PC-3 (cell line): ENCODE measurements at regions not wholly inside any gene's neighbourhood (a gene's known extent, or its start where the extent isn't known, plus 50 kb on each side); places are given as distances from the start of the nearest gene placed in this dataset.

ENCODE experiments used
- EZH2 ChIP-seq: fragments of 300-600 bp; sonication (generic); IDR thresholded peaks from one replicate; pipeline ENCODE4 v1.6.1; 2017; ENCODE audit warnings: antibody characterized with exemption, mild to moderate bottlenecking, low read length; ENCODE audit not compliant: unreplicated experiment
- TF ChIP-seq, protein P1 (sequence below): fragments of 300-600 bp; sonication (generic); conservative IDR thresholded peaks from 2 replicates; pipeline ENCODE4 v1.5.1; 2017; ENCODE audit warnings: antibody characterized with exemption, low read depth, mild to moderate bottlenecking, low read length

DNA sequence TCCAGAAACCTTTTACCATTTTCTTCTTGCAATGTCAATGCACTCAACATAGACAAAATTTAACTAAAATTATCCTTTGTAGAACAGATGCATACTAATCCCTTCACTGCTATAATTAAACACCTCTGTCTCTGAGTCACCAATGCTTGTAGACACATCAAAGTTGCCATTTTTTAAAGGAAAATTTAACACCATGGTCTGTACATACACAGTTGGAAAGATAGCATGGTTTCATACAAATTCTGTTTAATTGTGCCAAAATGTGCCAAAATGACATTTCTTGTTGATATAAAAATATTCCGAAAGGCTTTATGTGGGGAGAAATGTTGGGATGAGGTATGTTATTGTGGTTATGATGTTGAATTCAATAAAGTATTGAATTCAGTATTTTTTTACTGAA is 125.8 kb downstream of the NEUROD6 start:
- TF ChIP-seq EZH2 = no peak
- TF ChIP-seq, protein P1, sequence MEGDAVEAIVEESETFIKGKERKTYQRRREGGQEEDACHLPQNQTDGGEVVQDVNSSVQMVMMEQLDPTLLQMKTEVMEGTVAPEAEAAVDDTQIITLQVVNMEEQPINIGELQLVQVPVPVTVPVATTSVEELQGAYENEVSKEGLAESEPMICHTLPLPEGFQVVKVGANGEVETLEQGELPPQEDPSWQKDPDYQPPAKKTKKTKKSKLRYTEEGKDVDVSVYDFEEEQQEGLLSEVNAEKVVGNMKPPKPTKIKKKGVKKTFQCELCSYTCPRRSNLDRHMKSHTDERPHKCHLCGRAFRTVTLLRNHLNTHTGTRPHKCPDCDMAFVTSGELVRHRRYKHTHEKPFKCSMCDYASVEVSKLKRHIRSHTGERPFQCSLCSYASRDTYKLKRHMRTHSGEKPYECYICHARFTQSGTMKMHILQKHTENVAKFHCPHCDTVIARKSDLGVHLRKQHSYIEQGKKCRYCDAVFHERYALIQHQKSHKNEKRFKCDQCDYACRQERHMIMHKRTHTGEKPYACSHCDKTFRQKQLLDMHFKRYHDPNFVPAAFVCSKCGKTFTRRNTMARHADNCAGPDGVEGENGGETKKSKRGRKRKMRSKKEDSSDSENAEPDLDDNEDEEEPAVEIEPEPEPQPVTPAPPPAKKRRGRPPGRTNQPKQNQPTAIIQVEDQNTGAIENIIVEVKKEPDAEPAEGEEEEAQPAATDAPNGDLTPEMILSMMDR = no peak
